ENCODE measurements at regions not wholly inside any gene's neighbourhood (a gene's known extent, or its start where the extent isn't known, plus 50 kb on each side); places are given as distances from the start of the nearest gene placed in this dataset.

GRCh38 chr9:84139296-84140070 lies 158.9 kb downstream of the RMI1 start:
- no peak for TF ChIP-seq CTCF (conservative IDR thresholded peaks at IDR 0.05; ENCODE audit: low read depth, low read length)
- H3K4me3 ChIP-seq (ENCODE audit: low read length) = no peak overlapping the region
- DNase-seq (ENCODE audit: low read depth) = peak; percentile 29

- peak overlapping the region; percentile 38 for H3K4me3 ChIP-seq (ENCODE audit: low read length)
- TF ChIP-seq CTCF (conservative IDR thresholded peaks at IDR 0.05; ENCODE audit: low read depth, low read length) = no peak
- no peak for DNase-seq (ENCODE audit: low read depth)
Observed at GRCh38 chr9:84140535-84141101, 160.0 kb downstream of the RMI1 start.

GRCh38 chr9:84141741-84142370 lies 161.3 kb downstream of the RMI1 start:
- DNase-seq (ENCODE audit: low read depth) = no peak
- no peak overlapping the region for H3K4me3 ChIP-seq (ENCODE audit: low read length)
- TF ChIP-seq CTCF (conservative IDR thresholded peaks at IDR 0.05; ENCODE audit: low read depth, low read length) = no peak

GRCh38 chr9:84145031-84145430 lies 164.4 kb downstream of the RMI1 start:
- DNase-seq (ENCODE audit: low read depth) = no peak
- no peak overlapping the region for H3K4me3 ChIP-seq (ENCODE audit: low read length)
- no peak for TF ChIP-seq CTCF (conservative IDR thresholded peaks at IDR 0.05; ENCODE audit: low read depth, low read length)

GRCh38 chr9:84145780-84146179 lies 165.2 kb downstream of the RMI1 start:
- TF ChIP-seq CTCF (conservative IDR thresholded peaks at IDR 0.05; ENCODE audit: low read depth, low read length) = no peak
- no peak overlapping the region for H3K4me3 ChIP-seq (ENCODE audit: low read length)
- no peak for DNase-seq (ENCODE audit: low read depth)

GRCh38 chr9:84146893-84147710 lies 166.5 kb downstream of the RMI1 start:
- DNase-seq (ENCODE audit: low read depth) = no peak
- TF ChIP-seq CTCF (conservative IDR thresholded peaks at IDR 0.05; ENCODE audit: low read depth, low read length) = no peak
- no peak overlapping the region for H3K4me3 ChIP-seq (ENCODE audit: low read length)

Data from retinal pigment epithelial cell (primary cell).